ENCODE measurements at regions not wholly inside any gene's neighbourhood (a gene's known extent, or its start where the extent isn't known, plus 50 kb on each side); places are given as distances from the start of the nearest gene placed in this dataset.

GRCh38 chr18:46319783-46320182 lies 215.6 kb downstream of the HAUS1 start:
- H3K4me2 ChIP-seq (ENCODE audit: insufficient read depth, low read length): no peak overlapping the region
- no peak for TF ChIP-seq POLR2AphosphoS5 (IDR thresholded peaks at IDR 0.05; ENCODE audit: insufficient read depth, low read depth, low read length)
- no peak for TF ChIP-seq CTCF (IDR thresholded peaks at IDR 0.05; ENCODE audit: extremely low read depth in 1 of 2, insufficient read depth in 1 of 2, low read depth in 1 of 2, low read length in 2 of 2)
- no peak for TF ChIP-seq GATA2 (IDR thresholded peaks at IDR 0.05; ENCODE audit: insufficient read depth, insufficient read length, low read depth, low read length)
- TF ChIP-seq MYC (IDR thresholded peaks at IDR 0.05; ENCODE audit: low read depth, low read length): no peak
- no peak for TF ChIP-seq JUN (IDR thresholded peaks at IDR 0.05; ENCODE audit: borderline replicate concordance, insufficient read depth, insufficient read length, low read depth)
- TF ChIP-seq EZH2 (IDR thresholded peaks at IDR 0.05; ENCODE audit: borderline replicate concordance, low read depth, low read length, severe bottlenecking): no peak
- no peak for TF ChIP-seq MAX (IDR thresholded peaks at IDR 0.05; ENCODE audit: insufficient read depth, insufficient read length)
- no peak for TF ChIP-seq FOS (IDR thresholded peaks at IDR 0.05; ENCODE audit: borderline replicate concordance, insufficient read depth, low read length)
- no peak for TF ChIP-seq POLR2A (IDR thresholded peaks at IDR 0.05; ENCODE audit: low read depth, low read length)
- no peak overlapping the region for H3K9ac ChIP-seq (replicated peaks; ENCODE audit: extremely low read depth, insufficient read depth, low read length)
- H2AFZ ChIP-seq (ENCODE audit: low read depth, low read length): no peak overlapping the region
- intact Hi-C loops (cut with micrococcal nuclease): no loop called here
- FAIRE-seq: no peak
- ChIA-PET POLR2A (no interaction called here), CTCF (no interaction called here)
- BruUV-seq (replicated peaks): no TSS peak
- H3K9me3 ChIP-seq (replicated peaks; ENCODE audit: control insufficient read depth, insufficient read depth, low read length): no peaks in the 10 kb centered on the region
- no peak for DNase-seq (ENCODE audit: low read depth, low spot score)
- H3K27me3 ChIP-seq (ENCODE audit: control insufficient read depth in 2 of 2, insufficient read depth in 2 of 2, low read length in 2 of 2): peaks cover 0 to 2% of the 10 kb centered on the region in 2 experiments
- H3K9me1 ChIP-seq (replicated peaks; ENCODE audit: control insufficient read depth, extremely low read depth, insufficient read depth, low read length): no peaks in the 10 kb centered on the region
- H4K20me1 ChIP-seq (replicated peaks; ENCODE audit: control insufficient read depth, extremely low read depth, insufficient read depth, low read length): no peaks in the 10 kb centered on the region
- no peaks in the 10 kb centered on the region for H3K36me3 ChIP-seq (ENCODE audit: control insufficient read depth in 2 of 2, extremely low read depth in 1 of 2, insufficient read depth in 2 of 2, low read length in 2 of 2)
- dilution Hi-C loops (cut with MboI; ENCODE audit: extremely low pct_ligation_motif_present, low sequenced_read_pairs): no loop called here
- H3K27ac ChIP-seq (ENCODE audit: insufficient read depth, low read depth, low read length): no peak overlapping the region
- H3K79me2 ChIP-seq (ENCODE audit: control insufficient read depth, insufficient read depth, low read length): no peaks in the 10 kb centered on the region
- H3K4me1 ChIP-seq (ENCODE audit: control insufficient read depth, extremely low read depth, insufficient read depth, low read length): no peaks in the 10 kb centered on the region
- H3K4me3 ChIP-seq (replicated peaks in 1 of 3; ENCODE audit: insufficient read depth in 1 of 3, low read depth in 1 of 3, low read length in 3 of 3): no peak overlapping the region
